Ishikawa (cell line): ENCODE measurements at regions not wholly inside any gene's neighbourhood (a gene's known extent, or its start where the extent isn't known, plus 50 kb on each side); places are given as distances from the start of the nearest gene placed in this dataset.

ENCODE experiments used
- CEBPB ChIP-seq: IDR thresholded peaks from 2 replicates; pipeline ENCODE4 v1.6.1; 2012
- CREB1 ChIP-seq: IDR thresholded peaks from 2 replicates; pipeline ENCODE4 v1.6.1; 2012; ENCODE audit warnings: low read depth
- EGR1 ChIP-seq: IDR thresholded peaks from 2 replicates; pipeline ENCODE4 v1.6.1; 2012
- EP300 ChIP-seq: IDR thresholded peaks from 2 replicates; pipeline ENCODE4 v1.6.1; 2012; ENCODE audit warnings: borderline replicate concordance
- FOXM1 ChIP-seq: IDR thresholded peaks from 2 replicates; pipeline ENCODE4 v1.6.1; 2012; ENCODE audit warnings: low read depth, borderline replicate concordance
- RAD21 ChIP-seq: IDR thresholded peaks from 2 replicates; pipeline ENCODE4 v1.6.1; 2012; ENCODE audit warnings: low read depth
- REST ChIP-seq: IDR thresholded peaks from 2 replicates; pipeline ENCODE4 v1.6.1; 2012; ENCODE audit warnings: low read depth, mild to moderate bottlenecking
- TAF1 ChIP-seq: IDR thresholded peaks from 2 replicates; pipeline ENCODE4 v1.6.1; 2012; ENCODE audit warnings: low read depth, mild to moderate bottlenecking
- TEAD4 ChIP-seq: IDR thresholded peaks from 2 replicates; pipeline ENCODE4 v1.6.1; 2012
- YY1 ChIP-seq: IDR thresholded peaks from 2 replicates; pipeline ENCODE4 v1.6.1; 2012; ENCODE audit warnings: low read depth
- ZBTB7A ChIP-seq: IDR thresholded peaks from 2 replicates; pipeline ENCODE4 v1.6.1; 2012; ENCODE audit warnings: low read depth
- TF ChIP-seq, protein P1 (sequence below): IDR thresholded peaks from 2 replicates; pipeline ENCODE4 v1.6.1; 2012
- TF ChIP-seq, protein P2 (sequence below): IDR thresholded peaks from 2 replicates; pipeline ENCODE4 v1.6.1; 2012

GRCh38 chr5:174172152-174172551 is 126.6 kb downstream of the NSG2 start:
- TF ChIP-seq EP300 (no peak), REST (no peak), CEBPB (no peak), YY1 (no peak), CREB1 (no peak), TEAD4 (no peak), RAD21 (no peak), TAF1 (no peak), FOXM1 (no peak), EGR1 (no peak), ZBTB7A (no peak)
- TF ChIP-seq, protein P1, sequence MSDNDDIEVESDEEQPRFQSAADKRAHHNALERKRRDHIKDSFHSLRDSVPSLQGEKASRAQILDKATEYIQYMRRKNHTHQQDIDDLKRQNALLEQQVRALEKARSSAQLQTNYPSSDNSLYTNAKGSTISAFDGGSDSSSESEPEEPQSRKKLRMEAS = no peak
- TF ChIP-seq, protein P2, sequence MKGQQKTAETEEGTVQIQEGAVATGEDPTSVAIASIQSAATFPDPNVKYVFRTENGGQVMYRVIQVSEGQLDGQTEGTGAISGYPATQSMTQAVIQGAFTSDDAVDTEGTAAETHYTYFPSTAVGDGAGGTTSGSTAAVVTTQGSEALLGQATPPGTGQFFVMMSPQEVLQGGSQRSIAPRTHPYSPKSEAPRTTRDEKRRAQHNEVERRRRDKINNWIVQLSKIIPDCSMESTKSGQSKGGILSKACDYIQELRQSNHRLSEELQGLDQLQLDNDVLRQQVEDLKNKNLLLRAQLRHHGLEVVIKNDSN = no peak
